ENCODE measurements at regions not wholly inside any gene's neighbourhood (a gene's known extent, or its start where the extent isn't known, plus 50 kb on each side); places are given as distances from the start of the nearest gene placed in this dataset.

- DNase-seq: no peak
Observed at GRCh38 chr5:73395256-73395655, 53.3 kb downstream of the FOXD1 start.

DNA sequence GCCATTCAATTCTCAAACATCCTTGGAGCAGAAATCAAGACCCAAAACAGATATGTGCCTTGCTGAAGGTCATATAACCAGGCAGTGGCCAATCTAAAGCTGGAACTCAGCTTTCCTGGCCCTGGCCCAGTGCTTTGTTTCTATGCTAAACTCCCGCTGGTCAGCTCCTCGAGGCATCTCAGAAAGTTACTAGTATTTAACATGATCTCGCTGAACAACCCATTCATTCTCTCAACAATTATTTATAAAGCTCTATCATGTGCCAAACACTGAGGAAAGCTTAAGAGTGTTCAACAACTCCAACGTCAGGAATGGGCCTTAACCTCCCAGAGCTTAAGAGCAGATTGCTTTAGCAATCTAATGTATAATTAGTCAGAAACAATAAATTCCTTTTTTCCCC lies 54.0 kb downstream of the FOXD1 start:
- no peak for DNase-seq

- DNase-seq: no peak
Observed at GRCh38 chr5:73393611-73394489, 54.7 kb downstream of the FOXD1 start.

- DNase-seq: no peak
Observed at GRCh38 chr5:73392775-73393174, 55.8 kb downstream of the FOXD1 start.

GRCh38 chr5:73391441-73391881 lies 57.1 kb downstream of the FOXD1 start:
- DNase-seq: no peak

DNA sequence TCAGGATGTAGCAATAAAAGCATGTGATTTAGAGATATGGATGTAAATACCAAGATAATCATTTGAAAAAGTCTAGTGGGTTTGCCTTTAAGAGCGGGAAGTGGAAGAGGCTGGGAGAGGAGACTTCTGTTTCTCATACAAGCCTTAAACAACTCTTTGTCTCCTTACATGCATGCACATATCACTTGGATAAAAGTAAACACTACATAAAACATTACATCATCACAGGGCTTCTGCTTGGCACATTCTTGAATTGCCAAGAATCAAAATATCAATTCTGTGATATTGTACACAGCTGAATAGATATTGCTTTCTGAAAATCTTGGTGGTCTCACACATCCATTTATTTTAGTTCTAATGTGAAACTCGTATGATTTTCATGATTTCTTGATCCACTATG lies 57.6 kb downstream of the FOXD1 start:
- DNase-seq: no peak

- no peak for DNase-seq
Observed at GRCh38 chr5:73388740-73389139, 59.8 kb downstream of the FOXD1 start.

DNA sequence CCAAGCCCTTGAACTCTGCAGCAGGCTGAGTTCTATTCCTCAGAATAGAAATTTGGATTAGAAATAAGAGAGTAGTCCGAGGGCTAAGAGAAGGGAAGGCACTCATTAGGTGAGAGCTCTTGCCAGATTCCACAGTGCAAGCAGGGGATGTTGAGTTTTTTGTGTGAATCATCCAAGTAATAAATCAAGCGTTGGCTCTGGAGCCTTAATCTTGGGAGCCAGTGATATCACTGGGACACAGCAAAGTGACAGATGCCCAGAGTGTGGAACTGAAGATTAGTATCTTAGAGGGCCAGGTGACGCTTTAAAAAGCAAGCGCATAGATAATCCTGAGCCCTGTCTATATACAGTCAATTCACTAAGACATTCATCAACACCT lies 60.3 kb downstream of the FOXD1 start:
- no peak for DNase-seq

DNA sequence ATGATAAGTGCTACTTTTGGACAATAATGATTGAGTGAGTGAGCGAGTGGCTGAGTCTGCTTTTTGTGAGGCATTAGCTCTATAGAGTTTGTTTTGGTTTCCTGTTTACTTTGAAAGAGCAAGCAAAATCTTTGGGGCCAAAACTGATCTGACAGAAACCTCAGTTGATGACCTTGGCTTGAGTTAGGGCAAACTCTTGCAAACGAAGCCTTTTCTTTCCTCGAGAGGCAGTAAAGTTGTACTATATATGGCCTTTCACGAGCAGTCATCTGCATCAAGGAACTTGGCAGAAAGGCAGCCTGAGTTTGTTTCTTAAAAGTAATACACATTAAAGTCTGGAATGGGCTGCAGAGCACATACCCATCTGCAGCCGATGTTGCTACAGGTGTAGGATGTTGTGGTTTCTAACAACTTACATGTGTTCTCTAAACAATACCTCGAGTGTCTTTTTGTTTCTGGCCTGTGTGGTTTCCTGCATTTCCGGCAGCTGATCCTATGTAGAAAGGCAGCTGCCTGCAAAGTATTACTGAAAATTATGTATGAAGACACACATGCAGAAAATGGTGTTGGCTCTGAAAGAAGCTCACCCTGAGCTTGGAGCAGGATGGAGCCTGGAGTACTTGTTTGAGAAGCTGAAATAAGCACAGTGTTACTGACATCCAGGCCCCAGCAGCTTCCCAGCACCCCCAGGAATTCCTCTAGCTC lies 60.8 kb downstream of the FOXD1 start:
- DNase-seq: no peak

DNA sequence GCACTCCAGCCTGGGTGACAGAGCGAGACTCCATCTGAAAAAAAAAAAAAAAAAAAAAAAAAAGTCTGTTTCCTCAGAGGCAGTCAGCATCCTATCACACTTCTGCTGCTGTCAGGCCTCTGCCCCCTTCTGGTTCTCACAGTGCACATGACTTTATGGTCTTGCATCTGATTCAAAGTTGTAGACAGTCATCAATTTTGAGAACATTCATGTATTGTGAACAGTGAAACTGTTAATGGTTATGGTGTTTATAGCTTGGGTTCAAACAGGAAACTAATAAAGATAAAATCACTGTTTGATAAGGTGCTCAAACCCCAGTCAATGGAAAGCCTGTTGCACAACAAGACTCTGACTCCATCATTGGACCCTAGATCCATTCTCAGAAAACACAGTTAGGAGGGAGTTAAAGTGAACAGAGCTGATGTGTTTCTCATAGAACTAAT lies 61.4 kb downstream of the FOXD1 start:
- no peak for DNase-seq

DNA sequence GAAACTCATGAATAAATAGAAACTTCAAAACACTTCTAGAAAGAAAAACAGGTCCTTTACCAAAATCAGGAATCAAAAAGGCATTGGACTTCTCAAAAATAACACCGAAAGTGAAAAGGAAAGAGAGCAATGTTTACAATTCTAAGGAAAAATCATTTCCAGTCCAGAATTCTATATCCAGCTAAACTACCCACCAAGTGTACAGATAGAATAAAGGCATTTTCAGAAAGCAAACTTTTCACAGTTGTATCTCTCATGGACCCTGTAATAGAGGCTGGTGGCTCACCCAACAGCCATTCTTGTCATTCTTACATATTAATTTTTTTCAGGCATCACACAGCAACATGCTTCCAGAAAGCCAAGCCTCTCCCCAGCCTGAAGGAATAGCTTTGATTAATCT lies 63.7 kb downstream of the FOXD1 start:
- no peak for DNase-seq

DNA sequence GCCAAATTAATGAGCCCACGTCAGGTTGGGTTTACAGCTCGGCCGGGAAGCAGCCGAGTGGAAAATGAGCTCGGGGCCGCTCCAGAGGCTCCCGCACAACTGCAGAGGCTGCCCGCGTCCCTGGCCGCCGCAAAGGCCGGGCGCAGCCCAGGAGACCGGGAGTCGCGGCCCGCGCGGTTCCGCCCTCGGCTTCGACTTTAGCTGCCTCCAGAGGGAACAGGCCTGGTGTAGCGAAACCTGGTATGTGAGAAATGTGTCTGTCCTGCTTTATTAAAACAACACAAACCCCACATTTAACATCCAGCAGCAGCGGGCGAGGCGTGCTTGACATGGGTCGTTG lies 66.2 kb downstream of the FOXD1 start:
- no peak for DNase-seq

GRCh38 chr5:73381590-73382400 lies 66.8 kb downstream of the FOXD1 start:
- DNase-seq: no peak

GRCh38 chr5:73380710-73381589 lies 67.6 kb downstream of the FOXD1 start:
- no peak for DNase-seq

DNA sequence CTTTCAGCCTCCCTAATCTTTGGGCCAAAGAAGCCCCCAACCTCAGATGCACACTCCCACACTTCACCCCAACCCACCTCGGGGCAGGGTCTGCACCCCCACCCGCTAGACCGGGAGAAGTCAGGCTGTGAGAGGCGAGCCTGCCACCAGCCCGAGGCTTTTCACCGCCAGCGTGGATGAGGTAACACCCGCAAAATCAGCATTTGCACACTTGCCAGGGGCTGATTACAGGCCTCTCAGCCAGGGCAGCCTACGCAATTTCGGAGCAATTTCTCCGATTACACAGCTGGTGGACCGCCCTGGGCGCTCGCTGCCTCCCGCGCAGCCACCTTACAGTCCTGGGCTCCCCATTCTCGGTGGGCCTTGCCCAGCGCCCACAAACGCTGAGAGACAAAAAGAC lies 68.5 kb downstream of the FOXD1 start:
- DNase-seq: no peak

DNA sequence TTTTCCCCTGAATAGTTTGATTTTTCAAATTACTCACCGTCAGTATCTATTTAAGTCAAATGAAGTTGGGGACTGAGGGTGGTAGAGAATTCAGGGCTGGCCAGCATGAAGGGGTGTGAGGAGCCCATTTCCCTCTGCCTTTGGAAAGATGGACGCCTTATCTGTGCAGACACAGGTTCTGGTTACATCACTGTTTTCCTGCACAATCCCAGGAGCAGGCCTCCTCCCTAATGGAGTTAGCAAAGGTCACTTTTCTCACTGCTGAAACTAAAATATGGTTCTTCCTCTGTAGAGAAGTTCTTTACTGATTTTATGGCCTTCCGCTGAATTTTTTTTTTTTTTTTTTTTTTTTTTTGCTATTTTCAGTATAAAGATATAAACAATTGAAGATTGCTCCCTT lies 69.1 kb downstream of the FOXD1 start:
- no peak for DNase-seq

- DNase-seq: no peak
Observed at GRCh38 chr5:73378765-73379164, 69.8 kb downstream of the FOXD1 start.

DNA sequence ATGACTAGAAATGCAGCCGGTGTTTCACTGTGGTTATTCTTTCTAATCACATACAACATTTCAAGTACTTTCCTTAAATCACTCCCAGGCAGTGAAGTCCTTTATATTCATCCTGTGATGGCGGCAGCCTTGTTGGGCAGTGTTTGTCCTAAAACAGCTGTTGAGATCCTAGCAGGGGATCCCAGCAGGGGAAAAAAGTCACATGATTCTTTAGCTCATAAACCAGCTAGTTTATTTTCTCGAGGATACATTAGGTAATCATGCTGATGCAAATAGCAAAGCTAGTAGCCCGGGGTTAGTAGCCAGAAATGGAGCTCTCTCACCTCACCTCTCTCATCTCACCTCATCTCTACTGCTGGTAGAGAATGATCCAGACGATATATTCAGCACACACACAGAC lies 70.5 kb downstream of the FOXD1 start:
- DNase-seq: no peak

DNA sequence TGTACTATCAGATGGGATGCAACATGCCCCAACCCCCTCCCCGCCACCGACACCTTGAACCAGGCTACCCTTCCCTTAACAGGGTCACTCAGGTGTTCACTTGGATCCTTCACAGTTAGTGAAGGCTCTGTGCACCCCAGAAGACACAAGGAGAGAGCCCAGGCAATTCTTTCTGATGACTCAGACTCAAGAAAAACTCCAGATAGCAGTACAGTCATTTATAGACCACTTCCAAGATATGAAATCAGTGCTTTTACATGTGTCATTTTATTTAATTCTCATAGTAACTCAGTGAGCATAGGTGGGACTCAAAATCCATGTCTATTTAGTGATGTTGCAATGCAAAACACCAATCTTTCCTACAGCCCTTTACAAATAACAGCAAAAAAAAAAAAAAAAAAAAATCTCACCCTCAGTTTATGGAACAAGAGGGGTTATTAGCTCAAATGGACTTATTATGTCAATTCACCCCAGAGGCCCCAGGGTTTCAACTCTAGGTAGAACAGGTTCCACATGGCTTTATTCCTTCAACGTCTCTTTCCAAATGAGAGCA lies 71.9 kb downstream of the FOXD1 start:
- peak; percentile 78 for DNase-seq

DNA sequence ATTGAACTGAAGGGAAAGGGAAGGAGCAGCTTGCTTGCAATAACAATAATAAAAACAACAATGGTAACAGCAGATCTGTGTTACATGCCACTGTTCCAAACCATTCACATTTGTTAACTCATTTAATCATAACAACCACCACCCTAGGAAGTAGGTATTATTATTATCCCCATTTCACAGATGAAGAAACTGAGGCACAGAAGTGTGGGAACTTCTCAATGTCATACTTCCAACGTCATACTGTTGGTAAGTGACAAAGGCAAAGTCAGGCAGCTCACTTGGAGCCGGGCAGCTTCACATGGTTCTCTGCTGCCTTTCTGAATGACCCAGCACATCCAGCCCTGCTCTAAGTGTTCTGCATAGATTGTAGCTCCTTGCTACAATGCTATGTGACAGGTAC lies 72.6 kb downstream of the FOXD1 start:
- DNase-seq: no peak

GRCh38 chr5:73375191-73375545 lies 73.4 kb downstream of the FOXD1 start:
- no peak for DNase-seq

GRCh38 chr5:73374520-73375190 lies 73.9 kb downstream of the FOXD1 start:
- peak; percentile 82 for DNase-seq
